Astrocyte (in vitro differentiated cells and primary cell): ENCODE measurements at regions not wholly inside any gene's neighbourhood (a gene's known extent, or its start where the extent isn't known, plus 50 kb on each side); places are given as distances from the start of the nearest gene placed in this dataset.
A peak's percentile ranks its signal among the peaks of the same experiment; 100 is the strongest.

Source experiments
- DNase-seq: peaks from one replicate; pipeline ENCODE4 v3.0.0-alpha.2; 2010; ENCODE audit warnings: low read depth
- FAIRE-seq: peaks from 2 replicates; lab custom pipeline; 2011; peaks lifted over from hg19 to GRCh38; lab: Jason Lieb, UNC
- H2AFZ ChIP-seq: 2 replicates; pipeline ENCODE4 v1.6.0; 2012; ENCODE audit warnings: low read depth, low read length, inconsistent platforms
- H3K27ac ChIP-seq: 2 replicates; pipeline ENCODE4 v1.5.1; 2011; ENCODE audit warnings: low read depth, low read length, inconsistent platforms
- H3K27me3 ChIP-seq: 2 replicates; pipeline ENCODE4 v1.6.0; 2011; ENCODE audit warnings: low read length, inconsistent platforms; ENCODE audit not compliant: insufficient read depth
- H3K36me3 ChIP-seq: 2 replicates; pipeline ENCODE4 v1.5.1; 2011; ENCODE audit warnings: low read length, inconsistent platforms; ENCODE audit not compliant: insufficient read depth
- H3K4me1 ChIP-seq: 2 replicates; pipeline ENCODE4 v1.5.1; 2011; ENCODE audit warnings: low read length, inconsistent platforms; ENCODE audit not compliant: insufficient read depth
- H3K4me2 ChIP-seq: 2 replicates; pipeline ENCODE4 v1.6.0; 2012; ENCODE audit warnings: low read length, inconsistent platforms
- H3K4me3 ChIP-seq: 2 replicates; pipeline ENCODE4 v1.5.1; 2011; ENCODE audit warnings: low read depth, mild to moderate bottlenecking, low read length, inconsistent platforms; ENCODE audit not compliant: insufficient read depth
- H3K79me2 ChIP-seq: 2 replicates; pipeline ENCODE4 v1.6.0; 2012; ENCODE audit warnings: mild to moderate bottlenecking, low read length, inconsistent platforms; ENCODE audit not compliant: insufficient read depth
- H3K9ac ChIP-seq: 2 replicates; pipeline ENCODE4 v1.6.0; 2012; ENCODE audit warnings: mild to moderate bottlenecking, low read length, inconsistent platforms
- H3K9me3 ChIP-seq: 2 replicates; pipeline ENCODE4 v1.5.1; 2012; ENCODE audit warnings: low read depth, mild to moderate bottlenecking, low read length, inconsistent platforms; ENCODE audit not compliant: insufficient read depth
- H4K20me1 ChIP-seq: 2 replicates; pipeline ENCODE4 v1.6.0; 2012; ENCODE audit warnings: low read length, inconsistent platforms; ENCODE audit not compliant: insufficient read depth
- H3K27ac Mint-ChIP-seq: one replicate; pipeline ENCODE4 v1.8.0; 2021; ENCODE audit warnings: mild to moderate bottlenecking, mixed read lengths; ENCODE audit not compliant: unreplicated experiment
- H3K27me3 Mint-ChIP-seq: one replicate; pipeline ENCODE4 v1.8.0; 2021; ENCODE audit warnings: low read depth, mixed read lengths; ENCODE audit not compliant: unreplicated experiment
- H3K36me3 Mint-ChIP-seq: one replicate; pipeline ENCODE4 v1.8.0; 2021; ENCODE audit warnings: low read depth, mixed read lengths; ENCODE audit not compliant: unreplicated experiment
- H3K4me1 Mint-ChIP-seq: one replicate; pipeline ENCODE4 v1.8.0; 2021; ENCODE audit warnings: low read depth, mixed read lengths; ENCODE audit not compliant: unreplicated experiment
- H3K4me3 Mint-ChIP-seq: one replicate; pipeline ENCODE4 v1.8.0; 2021; ENCODE audit warnings: mild to moderate bottlenecking, moderate library complexity, mixed read lengths; ENCODE audit not compliant: unreplicated experiment
- H3K9me3 Mint-ChIP-seq: one replicate; pipeline ENCODE4 v1.8.0; 2021; ENCODE audit warnings: mild to moderate bottlenecking, mixed read lengths; ENCODE audit not compliant: unreplicated experiment
- CTCF ChIP-seq: IDR thresholded peaks from 2 replicates; pipeline ENCODE4 v1.5.1; 2011; ENCODE audit warnings: low read depth, mild to moderate bottlenecking, inconsistent platforms, low read length, moderate library complexity; ENCODE audit not compliant: insufficient read depth
- EZH2 ChIP-seq: IDR thresholded peaks from 2 replicates; pipeline ENCODE4 v1.6.1; 2012; ENCODE audit warnings: mild to moderate bottlenecking, low read length, inconsistent platforms; ENCODE audit not compliant: insufficient read depth

GRCh38 chr9:103537426-103537825 is 542.3 kb downstream of the CYLC2 start:
- peaks cover 2% of the 10 kb centered on the region for H3K9me3 Mint-ChIP-seq
- no peak overlapping the region for H3K27ac Mint-ChIP-seq
- H3K27me3 Mint-ChIP-seq = no peaks in the 10 kb centered on the region
- H3K36me3 ChIP-seq = no peaks in the 10 kb centered on the region
- H4K20me1 ChIP-seq = no peaks in the 10 kb centered on the region
- H3K36me3 Mint-ChIP-seq = no peaks in the 10 kb centered on the region
- H3K9me3 ChIP-seq = no peaks in the 10 kb centered on the region
- DNase-seq = no peak
- H3K4me1 ChIP-seq = no peaks in the 10 kb centered on the region
- H3K9ac ChIP-seq = no peak overlapping the region
- no peaks in the 10 kb centered on the region for H3K79me2 ChIP-seq
- no peak overlapping the region for H2AFZ ChIP-seq
- H3K4me1 Mint-ChIP-seq = no peaks in the 10 kb centered on the region
- TF ChIP-seq CTCF = no peak
- TF ChIP-seq EZH2 = no peak
- no peaks in the 10 kb centered on the region for H3K27me3 ChIP-seq
- H3K4me3 Mint-ChIP-seq = no peak overlapping the region
- H3K4me3 ChIP-seq = no peak overlapping the region
- FAIRE-seq = no peak
- H3K27ac ChIP-seq = no peak overlapping the region
- no peak overlapping the region for H3K4me2 ChIP-seq

- no peaks in the 10 kb centered on the region for H3K36me3 Mint-ChIP-seq
- no peak overlapping the region for H3K9ac ChIP-seq
- H3K4me1 ChIP-seq = no peaks in the 10 kb centered on the region
- DNase-seq (no peak), FAIRE-seq (no peak)
- H3K4me1 Mint-ChIP-seq = no peaks in the 10 kb centered on the region
- H3K27me3 ChIP-seq = no peaks in the 10 kb centered on the region
- no peak overlapping the region for H3K4me3 ChIP-seq
- no peaks in the 10 kb centered on the region for H3K9me3 ChIP-seq
- H3K79me2 ChIP-seq = no peaks in the 10 kb centered on the region
- no peak overlapping the region for H3K27ac ChIP-seq
- H3K27ac Mint-ChIP-seq = no peak overlapping the region
- no peaks in the 10 kb centered on the region for H4K20me1 ChIP-seq
- H3K4me3 Mint-ChIP-seq = no peak overlapping the region
- H3K4me2 ChIP-seq = no peak overlapping the region
- TF ChIP-seq CTCF = no peak
- TF ChIP-seq EZH2 = no peak
- H3K36me3 ChIP-seq = no peaks in the 10 kb centered on the region
- no peaks in the 10 kb centered on the region for H3K27me3 Mint-ChIP-seq
- no peaks in the 10 kb centered on the region for H3K9me3 Mint-ChIP-seq
- no peak overlapping the region for H2AFZ ChIP-seq
Observed at GRCh38 chr9:103545260-103545659, 548.8 kb upstream of the SMC2 start.

- no peaks in the 10 kb centered on the region for H3K36me3 Mint-ChIP-seq
- Histone ChIP-seq H3K79me2 (no peaks in the 10 kb centered on the region), H3K4me3 (no peak overlapping the region), H3K27ac (no peak overlapping the region), H3K4me1 (no peaks in the 10 kb centered on the region), H3K9ac (no peak overlapping the region), H3K4me2 (no peak overlapping the region), H3K27me3 (no peaks in the 10 kb centered on the region), H3K9me3 (no peaks in the 10 kb centered on the region), H3K36me3 (no peaks in the 10 kb centered on the region), H4K20me1 (no peaks in the 10 kb centered on the region), H2AFZ (no peak overlapping the region)
- FAIRE-seq (peak; percentile 17), DNase-seq (no peak)
- TF ChIP-seq EZH2 = no peak
- no peak for TF ChIP-seq CTCF
- H3K4me1 Mint-ChIP-seq = no peaks in the 10 kb centered on the region
- no peaks in the 10 kb centered on the region for H3K27me3 Mint-ChIP-seq
- H3K9me3 Mint-ChIP-seq = peaks cover 2% of the 10 kb centered on the region
- H3K27ac Mint-ChIP-seq = no peak overlapping the region
- H3K4me3 Mint-ChIP-seq = no peak overlapping the region
Observed at GRCh38 chr9:103552712-103553111, 541.4 kb upstream of the SMC2 start.
